SU-DHL-6 (cell line): ENCODE measurements at regions not wholly inside any gene's neighbourhood (a gene's known extent, or its start where the extent isn't known, plus 50 kb on each side); places are given as distances from the start of the nearest gene placed in this dataset.

Experiments
- H2AFZ ChIP-seq: fragments of 200-600 bp; sonication (generic); 2 replicates; pipeline ENCODE4 v1.6.1; 2014; ENCODE audit warnings: low read depth, mild to moderate bottlenecking, moderate library complexity, mixed read lengths, antibody characterized with exemption, low read length; ENCODE audit not compliant: severe bottlenecking
- H3F3A ChIP-seq: fragments of 200-600 bp; shearing (Covaris generic); 2 replicates; pipeline ENCODE4 v1.6.0; 2016; ENCODE audit warnings: antibody characterized with exemption, mild to moderate bottlenecking; ENCODE audit not compliant: insufficient read depth
- H3K27ac ChIP-seq: fragments of 200-600 bp; sonication (generic); 2 replicates; pipeline ENCODE4 v1.5.1; 2016; ENCODE audit warnings: low read depth, mild to moderate bottlenecking, low read length, moderate library complexity, mixed read lengths
- H3K27me3 ChIP-seq: fragments of 200-600 bp; sonication (generic), shearing (Covaris generic); 2 replicates; pipeline ENCODE4 v1.6.0; 2014; ENCODE audit warnings: mild to moderate bottlenecking, low read length
- H3K36me3 ChIP-seq: fragments of 200-600 bp; sonication (generic); 2 replicates; pipeline ENCODE4 v1.6.1; 2014; ENCODE audit warnings: mild to moderate bottlenecking, low read length, mixed read lengths
- H3K4me2 ChIP-seq: fragments of 300-600, 200-600 bp; shearing (Covaris generic), sonication (generic); 2 replicates; pipeline ENCODE4 v1.6.0; 2014; ENCODE audit warnings: low read length, low read depth, mild to moderate bottlenecking; ENCODE audit not compliant: poor library complexity, severe bottlenecking
- H3K4me3 ChIP-seq: fragments of 200-600 bp; sonication (generic); 2 replicates; pipeline ENCODE4 v1.5.1; 2014; ENCODE audit warnings: antibody characterized with exemption, low read length, mild to moderate bottlenecking, mixed read lengths; ENCODE audit not compliant: insufficient read depth, poor library complexity, severe bottlenecking
- H3K79me2 ChIP-seq: fragments of 200-600 bp; sonication (generic); 2 replicates; pipeline ENCODE4 v1.6.1; 2014; ENCODE audit warnings: mild to moderate bottlenecking, low read length, moderate library complexity; ENCODE audit not compliant: insufficient read depth
- H3K9ac ChIP-seq: fragments of 200-600 bp; sonication (generic); 2 replicates; pipeline ENCODE4 v1.7.0; 2014; ENCODE audit warnings: mild to moderate bottlenecking, low read length
- H3K9me2 ChIP-seq: fragments of 200-600 bp; sonication (generic); replicated peaks from 2 replicates; pipeline ENCODE4 v1.6.1; 2014; ENCODE audit warnings: low read length; ENCODE audit not compliant: insufficient read depth
- H3K9me3 ChIP-seq: fragments of 200-600 bp; sonication (generic); 2 replicates; pipeline ENCODE4 v1.6.1; 2014; ENCODE audit warnings: low read length, mixed read lengths; ENCODE audit not compliant: insufficient read depth
- H4K20me1 ChIP-seq: fragments of 200-600 bp; sonication (generic); 2 replicates; pipeline ENCODE4 v1.6.1; 2014; ENCODE audit warnings: low read depth, mild to moderate bottlenecking, antibody characterized with exemption, low read length, moderate library complexity, mixed read lengths
- EZH2phosphoT487 ChIP-seq: fragments of 200-600 bp; sonication (generic), shearing (Covaris generic); conservative IDR thresholded peaks from 2 replicates; pipeline ENCODE4 v1.6.1; 2018; ENCODE audit warnings: mild to moderate bottlenecking, antibody characterized with exemption, low read length, moderate library complexity, mixed read lengths
- TF ChIP-seq, protein P1 (sequence below): fragments of 200-600 bp; sonication (generic); IDR thresholded peaks from one replicate; pipeline ENCODE4 v1.5.1; 2017; ENCODE audit warnings: antibody characterized with exemption, mild to moderate bottlenecking, low read length, moderate library complexity; ENCODE audit not compliant: insufficient read depth, poor library complexity, severe bottlenecking

DNA sequence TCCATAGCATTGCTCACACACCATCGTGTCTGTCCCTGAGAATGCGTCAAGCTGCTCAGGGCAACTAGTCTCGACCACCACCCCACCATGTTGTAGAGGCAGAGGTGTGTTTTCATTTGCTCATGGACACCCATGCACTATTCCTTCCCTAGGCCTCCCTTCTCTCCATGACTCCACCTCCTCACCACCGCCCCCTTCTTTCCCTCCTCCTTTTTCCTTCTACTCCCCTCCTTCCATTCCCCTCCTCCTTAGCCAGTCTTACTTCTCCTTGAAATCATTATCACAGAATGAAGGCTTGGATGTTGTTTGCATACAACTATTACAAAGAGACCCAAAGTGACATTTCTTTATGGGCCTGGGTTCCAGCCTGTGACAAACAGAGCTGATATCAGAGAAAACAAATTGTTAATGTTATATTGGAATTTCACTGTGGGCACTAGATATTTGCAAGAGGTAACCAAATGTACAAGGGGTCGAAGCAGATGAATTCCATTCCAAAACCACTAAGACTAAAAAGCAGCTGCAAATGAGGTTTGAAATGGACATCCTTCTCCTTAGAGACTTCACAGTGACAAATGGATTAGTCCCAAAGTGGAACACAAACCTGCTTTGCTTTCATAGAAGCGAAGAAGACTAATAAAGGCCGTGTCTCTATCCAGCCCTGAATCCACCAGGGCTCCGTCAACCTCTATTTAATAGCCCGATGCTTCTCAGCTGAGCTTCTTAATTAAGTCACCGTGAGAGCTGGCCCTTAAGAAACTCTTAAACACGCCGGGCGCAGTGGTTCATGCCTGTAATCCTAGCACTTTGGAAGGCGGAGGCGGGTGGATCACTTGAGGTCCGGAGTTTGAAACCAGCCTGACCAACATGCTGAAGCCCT, 275.8 kb upstream of the SULF2 start:
- H3K4me2 ChIP-seq = no peak overlapping the region

GRCh38 chr20:48058611-48059559, 273.6 kb upstream of the SULF2 start:
- no peak overlapping the region for H2AFZ ChIP-seq
- H3K9me2 ChIP-seq = no peaks in the 10 kb centered on the region
- H3F3A ChIP-seq = no peaks in the 10 kb centered on the region
- H3K36me3 ChIP-seq = no peaks in the 10 kb centered on the region
- no peaks in the 10 kb centered on the region for H3K27me3 ChIP-seq
- no peak overlapping the region for H3K9ac ChIP-seq
- H4K20me1 ChIP-seq = no peaks in the 10 kb centered on the region
- H3K4me3 ChIP-seq = no peak overlapping the region
- no peak overlapping the region for H3K27ac ChIP-seq
- no peaks in the 10 kb centered on the region for H3K79me2 ChIP-seq
- H3K4me2 ChIP-seq = no peak overlapping the region
- TF ChIP-seq EZH2phosphoT487 = no peak
- TF ChIP-seq, protein P1, sequence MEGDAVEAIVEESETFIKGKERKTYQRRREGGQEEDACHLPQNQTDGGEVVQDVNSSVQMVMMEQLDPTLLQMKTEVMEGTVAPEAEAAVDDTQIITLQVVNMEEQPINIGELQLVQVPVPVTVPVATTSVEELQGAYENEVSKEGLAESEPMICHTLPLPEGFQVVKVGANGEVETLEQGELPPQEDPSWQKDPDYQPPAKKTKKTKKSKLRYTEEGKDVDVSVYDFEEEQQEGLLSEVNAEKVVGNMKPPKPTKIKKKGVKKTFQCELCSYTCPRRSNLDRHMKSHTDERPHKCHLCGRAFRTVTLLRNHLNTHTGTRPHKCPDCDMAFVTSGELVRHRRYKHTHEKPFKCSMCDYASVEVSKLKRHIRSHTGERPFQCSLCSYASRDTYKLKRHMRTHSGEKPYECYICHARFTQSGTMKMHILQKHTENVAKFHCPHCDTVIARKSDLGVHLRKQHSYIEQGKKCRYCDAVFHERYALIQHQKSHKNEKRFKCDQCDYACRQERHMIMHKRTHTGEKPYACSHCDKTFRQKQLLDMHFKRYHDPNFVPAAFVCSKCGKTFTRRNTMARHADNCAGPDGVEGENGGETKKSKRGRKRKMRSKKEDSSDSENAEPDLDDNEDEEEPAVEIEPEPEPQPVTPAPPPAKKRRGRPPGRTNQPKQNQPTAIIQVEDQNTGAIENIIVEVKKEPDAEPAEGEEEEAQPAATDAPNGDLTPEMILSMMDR = no peak
- H3K9me3 ChIP-seq = no peaks in the 10 kb centered on the region

More for the DNA sequence above, 275.8 kb upstream of the SULF2 start:
- H3K9me3 ChIP-seq = no peaks in the 10 kb centered on the region
- TF ChIP-seq EZH2phosphoT487 = no peak
- TF ChIP-seq, protein P1 = no peak
- no peak overlapping the region for H3K4me3 ChIP-seq
- H3K9me2 ChIP-seq = no peaks in the 10 kb centered on the region
- no peak overlapping the region for H3K9ac ChIP-seq
- H3K79me2 ChIP-seq = no peaks in the 10 kb centered on the region
- no peak overlapping the region for H3K27ac ChIP-seq
- no peaks in the 10 kb centered on the region for H3K27me3 ChIP-seq
- H3F3A ChIP-seq = no peaks in the 10 kb centered on the region
- H2AFZ ChIP-seq = no peak overlapping the region
- no peaks in the 10 kb centered on the region for H4K20me1 ChIP-seq
- H3K36me3 ChIP-seq = no peaks in the 10 kb centered on the region

DNA sequence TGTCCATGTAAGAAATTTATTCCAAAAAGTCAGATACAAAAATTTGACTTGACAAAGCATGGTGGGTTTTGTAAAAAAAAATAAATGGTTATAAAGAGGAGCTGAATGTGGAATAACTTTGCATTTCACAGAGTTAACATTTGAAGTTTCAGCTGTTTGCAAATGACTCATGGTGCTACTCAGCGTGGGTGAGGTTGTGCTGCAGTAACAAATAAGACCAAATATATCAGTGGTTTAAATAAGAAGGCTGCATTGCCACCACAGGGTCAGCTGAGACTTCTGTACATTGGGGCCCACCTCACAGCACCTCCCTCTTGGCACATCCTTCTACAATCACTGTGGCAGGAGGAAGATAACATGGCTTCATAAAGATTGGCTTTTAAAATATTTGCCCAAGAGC, 272.5 kb upstream of the SULF2 start:
- no peaks in the 10 kb centered on the region for H3K9me3 ChIP-seq
- no peaks in the 10 kb centered on the region for H3K27me3 ChIP-seq
- H2AFZ ChIP-seq = no peak overlapping the region
- no peak overlapping the region for H3K9ac ChIP-seq
- H3K4me2 ChIP-seq = no peak overlapping the region
- H3K9me2 ChIP-seq = no peaks in the 10 kb centered on the region
- TF ChIP-seq, protein P1 = no peak
- TF ChIP-seq EZH2phosphoT487 = no peak
- no peaks in the 10 kb centered on the region for H3K79me2 ChIP-seq
- no peak overlapping the region for H3K4me3 ChIP-seq
- no peaks in the 10 kb centered on the region for H3F3A ChIP-seq
- H4K20me1 ChIP-seq = no peaks in the 10 kb centered on the region
- no peak overlapping the region for H3K27ac ChIP-seq
- H3K36me3 ChIP-seq = no peaks in the 10 kb centered on the region
